IMR-90 (cell line): ENCODE measurements at regions not wholly inside any gene's neighbourhood (a gene's known extent, or its start where the extent isn't known, plus 50 kb on each side); places are given as distances from the start of the nearest gene placed in this dataset.

Experiments used
- BHLHE40 ChIP-seq: fragments of 150-350 bp; IDR thresholded peaks from 2 replicates; pipeline ENCODE4 v1.6.1; 2016; ENCODE audit warnings: mild to moderate bottlenecking, low read depth, low read length
- CEBPB ChIP-seq: IDR thresholded peaks from 2 replicates; pipeline ENCODE4 v1.6.1; 2012; ENCODE audit warnings: low read depth, low read length, improper control_type of control experiment
- MXI1 ChIP-seq: IDR thresholded peaks from 2 replicates; pipeline ENCODE4 v1.6.1; 2012; ENCODE audit warnings: low read depth, mild to moderate bottlenecking, low read length, moderate library complexity, borderline replicate concordance
- POLR2A ChIP-seq: IDR thresholded peaks from 2 replicates; pipeline ENCODE4 v1.6.1; 2012; ENCODE audit warnings: mild to moderate bottlenecking, low read depth, low read length
- RAD21 ChIP-seq: IDR thresholded peaks from 2 replicates; pipeline ENCODE4 v1.6.1; 2012; ENCODE audit warnings: low read length, improper control_type of control experiment
- SMC3 ChIP-seq: fragments of 150-350 bp; IDR thresholded peaks from 2 replicates; pipeline ENCODE4 v1.6.1; 2016; ENCODE audit warnings: low read depth, mild to moderate bottlenecking, antibody characterized with exemption, low read length, moderate library complexity
- TF ChIP-seq, protein P1 (sequence below): conservative IDR thresholded peaks from 2 replicates; pipeline ENCODE4 v1.5.1; 2012; ENCODE audit warnings: mild to moderate bottlenecking, low read depth, low read length, improper control_type of control experiment
- TF ChIP-seq, protein P2 (sequence below): fragments of 150-350 bp; IDR thresholded peaks from 2 replicates; pipeline ENCODE4 v1.6.1; 2017; ENCODE audit warnings: mild to moderate bottlenecking, antibody characterized with exemption, low read length, low read depth

DNA sequence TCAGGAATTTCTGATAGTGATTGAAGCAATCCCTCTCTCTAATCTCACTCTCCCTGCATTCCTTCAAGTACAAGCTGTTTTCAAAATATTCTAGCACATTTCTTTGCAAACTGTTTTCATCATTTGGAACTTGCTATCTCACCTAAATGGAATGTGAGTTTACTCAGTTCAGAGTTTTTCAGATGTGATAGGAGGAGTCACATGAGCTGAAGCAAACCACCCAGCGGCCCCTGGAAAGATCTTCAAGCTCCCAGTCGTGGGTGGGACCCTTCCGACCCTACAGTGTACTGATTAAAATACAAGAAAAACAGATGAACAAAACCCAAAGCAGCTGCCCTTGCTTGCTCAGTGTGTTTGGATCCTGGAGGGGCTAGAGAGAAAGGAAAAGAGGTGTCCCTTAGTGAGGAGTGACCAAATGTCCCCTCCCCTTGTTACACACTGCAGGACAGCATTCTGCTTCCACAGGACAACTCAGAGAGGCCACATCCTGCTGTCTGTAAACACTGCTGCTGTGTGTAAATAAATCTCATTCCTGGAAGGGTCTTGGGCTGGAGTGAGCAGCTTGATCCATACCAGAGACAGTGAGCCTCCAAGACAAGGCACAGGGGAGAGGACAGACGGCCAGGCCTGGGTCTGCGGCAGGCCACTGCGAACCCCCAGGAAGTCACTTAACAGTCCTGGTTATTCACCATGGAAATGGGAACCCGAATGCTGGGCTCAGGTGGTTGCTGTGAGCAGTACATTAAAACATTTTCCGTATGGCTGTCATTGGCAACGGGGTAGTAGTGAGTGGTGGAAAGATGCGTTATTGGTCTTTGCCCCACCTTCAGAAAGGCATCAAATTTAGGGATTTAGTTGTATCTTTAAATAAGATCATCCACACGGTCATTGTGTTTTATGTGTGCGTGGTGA lies 229.2 kb downstream of the RHOU start:
- TF ChIP-seq POLR2A, result no peak
- peak; percentile 80 for TF ChIP-seq CEBPB
- no peak for TF ChIP-seq SMC3
- TF ChIP-seq, protein P1, sequence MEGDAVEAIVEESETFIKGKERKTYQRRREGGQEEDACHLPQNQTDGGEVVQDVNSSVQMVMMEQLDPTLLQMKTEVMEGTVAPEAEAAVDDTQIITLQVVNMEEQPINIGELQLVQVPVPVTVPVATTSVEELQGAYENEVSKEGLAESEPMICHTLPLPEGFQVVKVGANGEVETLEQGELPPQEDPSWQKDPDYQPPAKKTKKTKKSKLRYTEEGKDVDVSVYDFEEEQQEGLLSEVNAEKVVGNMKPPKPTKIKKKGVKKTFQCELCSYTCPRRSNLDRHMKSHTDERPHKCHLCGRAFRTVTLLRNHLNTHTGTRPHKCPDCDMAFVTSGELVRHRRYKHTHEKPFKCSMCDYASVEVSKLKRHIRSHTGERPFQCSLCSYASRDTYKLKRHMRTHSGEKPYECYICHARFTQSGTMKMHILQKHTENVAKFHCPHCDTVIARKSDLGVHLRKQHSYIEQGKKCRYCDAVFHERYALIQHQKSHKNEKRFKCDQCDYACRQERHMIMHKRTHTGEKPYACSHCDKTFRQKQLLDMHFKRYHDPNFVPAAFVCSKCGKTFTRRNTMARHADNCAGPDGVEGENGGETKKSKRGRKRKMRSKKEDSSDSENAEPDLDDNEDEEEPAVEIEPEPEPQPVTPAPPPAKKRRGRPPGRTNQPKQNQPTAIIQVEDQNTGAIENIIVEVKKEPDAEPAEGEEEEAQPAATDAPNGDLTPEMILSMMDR, result no peak
- TF ChIP-seq, protein P2, sequence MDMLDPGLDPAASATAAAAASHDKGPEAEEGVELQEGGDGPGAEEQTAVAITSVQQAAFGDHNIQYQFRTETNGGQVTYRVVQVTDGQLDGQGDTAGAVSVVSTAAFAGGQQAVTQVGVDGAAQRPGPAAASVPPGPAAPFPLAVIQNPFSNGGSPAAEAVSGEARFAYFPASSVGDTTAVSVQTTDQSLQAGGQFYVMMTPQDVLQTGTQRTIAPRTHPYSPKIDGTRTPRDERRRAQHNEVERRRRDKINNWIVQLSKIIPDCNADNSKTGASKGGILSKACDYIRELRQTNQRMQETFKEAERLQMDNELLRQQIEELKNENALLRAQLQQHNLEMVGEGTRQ, result peak; percentile 79
- peak; percentile 51; the same call in 1 of the 2 replicates for TF ChIP-seq BHLHE40
- TF ChIP-seq MXI1, result no peak
- 0 out of 2 replicates have a peak, but pooled peaks have one; percentile 1 for TF ChIP-seq RAD21
